NCI-H82 treated with DMSO at 0.1 percent for 48 hours (cell line): ENCODE measurements at regions not wholly inside any gene's neighbourhood (a gene's known extent, or its start where the extent isn't known, plus 50 kb on each side); places are given as distances from the start of the nearest gene placed in this dataset.

Experiments
- DNase-seq: peaks from one replicate; lab custom pipeline; 2025; ENCODE audit not compliant: unreplicated experiment; lab: John Stamatoyannopoulos, UW

- DNase-seq: no peak
Observed at GRCh38 chr1:96236156-96236739, 485.3 kb upstream of the PTBP2 start.

- no peak for DNase-seq
Observed at GRCh38 chr1:96238426-96238825, 483.2 kb upstream of the PTBP2 start.

- DNase-seq: no peak
Observed at GRCh38 chr1:96240438-96240837, 481.1 kb upstream of the PTBP2 start.

GRCh38 chr1:96253246-96254035 lies 468.1 kb upstream of the PTBP2 start:
- no peak for DNase-seq

- no peak for DNase-seq
Observed at GRCh38 chr1:96256130-96256790, 465.3 kb upstream of the PTBP2 start.

GRCh38 chr1:96259399-96259798 lies 462.2 kb upstream of the PTBP2 start:
- DNase-seq: peak; percentile 89

- DNase-seq: no peak
Observed at GRCh38 chr1:96281491-96281890, 440.1 kb upstream of the PTBP2 start.

- no peak for DNase-seq
Observed at GRCh38 chr1:96290033-96290432, 431.6 kb upstream of the PTBP2 start.

GRCh38 chr1:96290801-96291200 lies 430.8 kb upstream of the PTBP2 start:
- DNase-seq: no peak

- no peak for DNase-seq
Observed at GRCh38 chr1:96291468-96291867, 430.1 kb upstream of the PTBP2 start.

GRCh38 chr1:96292141-96292540 lies 429.4 kb upstream of the PTBP2 start:
- no peak for DNase-seq

GRCh38 chr1:96296991-96297390 lies 424.6 kb upstream of the PTBP2 start:
- DNase-seq: no peak

- DNase-seq: no peak
Observed at GRCh38 chr1:96306809-96307560, 414.6 kb upstream of the PTBP2 start.

- no peak for DNase-seq
Observed at GRCh38 chr1:96308314-96308713, 413.3 kb upstream of the PTBP2 start.

- DNase-seq: no peak
Observed at GRCh38 chr1:96309783-96310182, 411.8 kb upstream of the PTBP2 start.

GRCh38 chr1:96313216-96313615 lies 408.4 kb upstream of the PTBP2 start:
- no peak for DNase-seq

- no peak for DNase-seq
Observed at GRCh38 chr1:96329121-96329520, 392.5 kb upstream of the PTBP2 start.

GRCh38 chr1:96331596-96331995 lies 390.0 kb upstream of the PTBP2 start:
- DNase-seq: no peak

GRCh38 chr1:96333522-96334235 lies 387.9 kb upstream of the PTBP2 start:
- no peak for DNase-seq

- no peak for DNase-seq
Observed at GRCh38 chr1:96334236-96334557, 387.4 kb upstream of the PTBP2 start.

- DNase-seq: no peak
Observed at GRCh38 chr1:96338622-96339021, 383.0 kb upstream of the PTBP2 start.
